Activated T-helper 2 cell treated with anti-CD3 and anti-CD28 coated beads, Interferon-gamma antibody, Interleukin-2, Interleukin-4, amounts not matched to agents 10 μg/mL and 5 μg/mL and 100 μg/mL, durations not matched to agents 14 hours and 24 hours and 36 hours (primary cell): ENCODE measurements at regions not wholly inside any gene's neighbourhood (a gene's known extent, or its start where the extent isn't known, plus 50 kb on each side); places are given as distances from the start of the nearest gene placed in this dataset.

Experiments
- DNase-seq: peaks from one replicate; pipeline ENCODE4 v3.0.0; 2021; ENCODE audit warnings: low spot score
- H3K27ac Mint-ChIP-seq: one replicate; pipeline ENCODE4 v1.8.0; 2021; ENCODE audit warnings: mixed read lengths
- H3K27me3 Mint-ChIP-seq: one replicate; pipeline ENCODE4 v1.8.0; 2021; ENCODE audit warnings: low read depth, mixed read lengths
- H3K36me3 Mint-ChIP-seq: one replicate; pipeline ENCODE4 v1.8.0; 2021; ENCODE audit warnings: low read depth, mixed read lengths
- H3K4me1 Mint-ChIP-seq: one replicate; pipeline ENCODE4 v1.8.0; 2021; ENCODE audit warnings: low read depth, mixed read lengths
- H3K4me3 Mint-ChIP-seq: one replicate; pipeline ENCODE4 v1.8.0; 2021; ENCODE audit warnings: low read depth, mild to moderate bottlenecking, moderate library complexity, mixed read lengths
- H3K9me3 Mint-ChIP-seq: one replicate; pipeline ENCODE4 v1.8.0; 2021; ENCODE audit warnings: mixed read lengths
- intact Hi-C: fragments of 100-400 bp; cut with micrococcal nuclease; formaldehyde crosslinking; loops from one replicate; pipeline ENCODE4 v1.15.1; 2023

DNA sequence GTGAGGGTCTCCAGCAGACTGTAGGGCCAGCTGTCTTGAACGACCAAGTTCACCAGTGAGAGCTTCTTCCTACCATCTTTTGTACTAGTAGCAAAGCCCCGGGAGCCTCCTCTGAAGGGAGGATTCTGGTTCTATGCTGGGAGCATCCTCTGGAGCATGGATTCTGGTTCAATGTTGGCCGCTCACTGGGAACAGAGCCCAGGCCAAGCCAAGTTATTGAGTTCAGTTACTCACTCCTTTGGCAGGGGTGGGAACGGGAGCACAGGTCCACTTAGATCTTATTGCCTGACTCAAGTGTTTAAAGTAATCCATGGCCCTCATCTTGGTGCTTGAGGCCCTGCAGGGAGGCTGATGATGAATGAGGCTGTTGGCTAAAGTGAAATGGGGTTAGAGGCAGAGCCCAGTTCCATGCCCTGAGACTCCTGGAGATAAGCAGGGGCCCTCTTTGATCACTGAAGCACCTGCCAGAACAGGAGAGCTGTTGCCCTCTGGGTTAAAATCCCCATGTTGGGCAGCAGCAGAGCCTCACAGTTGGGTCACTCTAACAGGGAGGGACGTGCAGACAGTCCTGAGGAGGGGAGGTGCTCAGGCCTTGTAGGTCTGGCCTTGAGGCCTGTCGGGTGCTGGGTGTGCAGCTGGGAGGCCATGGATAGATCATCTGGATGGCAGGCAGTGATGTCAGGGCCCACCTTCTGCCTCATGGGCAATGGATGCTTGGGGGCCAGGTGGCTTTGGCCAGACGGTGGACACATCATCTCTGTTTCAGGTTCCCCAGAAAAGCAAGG, 98.3 kb upstream of the SYNDIG1 start:
- H3K36me3 Mint-ChIP-seq = no peaks in the 10 kb centered on the region
- no peak for DNase-seq
- H3K27me3 Mint-ChIP-seq = no peaks in the 10 kb centered on the region
- H3K4me1 Mint-ChIP-seq = no peaks in the 10 kb centered on the region
- no peak overlapping the region for H3K4me3 Mint-ChIP-seq
- intact Hi-C loops = no loop called here
- no peaks in the 10 kb centered on the region for H3K9me3 Mint-ChIP-seq
- H3K27ac Mint-ChIP-seq = no peak overlapping the region

DNA sequence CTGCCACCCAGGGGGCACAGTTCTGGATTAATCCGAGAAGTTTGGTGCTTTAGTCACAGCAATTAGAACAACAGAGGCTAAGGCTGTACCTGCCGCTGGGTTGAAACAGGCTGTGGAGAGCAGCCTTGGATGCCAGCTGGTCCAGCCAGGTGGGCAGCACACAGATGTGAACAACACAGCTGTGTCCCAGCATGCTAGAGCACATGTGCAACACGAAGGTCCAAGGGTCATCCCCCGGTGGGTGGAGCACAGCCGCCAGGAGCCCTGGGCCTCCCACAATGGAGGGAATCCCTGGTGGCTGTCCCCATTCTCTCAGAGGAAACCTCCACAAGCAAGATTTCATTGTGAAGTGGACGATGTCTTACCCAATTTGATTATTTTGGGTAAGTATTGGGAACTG, 99.2 kb upstream of the SYNDIG1 start:
- Mint-ChIP-seq H3K27me3 (no peaks in the 10 kb centered on the region), H3K4me3 (no peak overlapping the region), H3K36me3 (no peaks in the 10 kb centered on the region), H3K4me1 (no peaks in the 10 kb centered on the region), H3K27ac (no peak overlapping the region), H3K9me3 (no peaks in the 10 kb centered on the region)
- intact Hi-C loops = no loop called here
- DNase-seq = no peak

GRCh38 chr20:24368253-24368652, 101.2 kb upstream of the SYNDIG1 start:
- H3K4me3 Mint-ChIP-seq = no peak overlapping the region
- H3K27me3 Mint-ChIP-seq = no peaks in the 10 kb centered on the region
- no peaks in the 10 kb centered on the region for H3K4me1 Mint-ChIP-seq
- no peak for DNase-seq
- H3K36me3 Mint-ChIP-seq = no peaks in the 10 kb centered on the region
- no peaks in the 10 kb centered on the region for H3K9me3 Mint-ChIP-seq
- H3K27ac Mint-ChIP-seq = no peak overlapping the region
- intact Hi-C loops = no loop called here

GRCh38 chr20:24366336-24367004, 103.0 kb upstream of the SYNDIG1 start:
- Mint-ChIP-seq H3K9me3 (peaks cover 6% of the 10 kb centered on the region), H3K27me3 (no peaks in the 10 kb centered on the region), H3K36me3 (no peaks in the 10 kb centered on the region), H3K27ac (no peak overlapping the region), H3K4me3 (no peak overlapping the region), H3K4me1 (no peaks in the 10 kb centered on the region)
- intact Hi-C loops = no loop called here
- DNase-seq = no peak

GRCh38 chr20:24365670-24366069, 103.8 kb upstream of the SYNDIG1 start:
- no peaks in the 10 kb centered on the region for H3K4me1 Mint-ChIP-seq
- DNase-seq = no peak
- no peaks in the 10 kb centered on the region for H3K36me3 Mint-ChIP-seq
- no peak overlapping the region for H3K27ac Mint-ChIP-seq
- no peaks in the 10 kb centered on the region for H3K27me3 Mint-ChIP-seq
- peaks cover 6% of the 10 kb centered on the region for H3K9me3 Mint-ChIP-seq
- intact Hi-C loops = no loop called here
- no peak overlapping the region for H3K4me3 Mint-ChIP-seq

DNA sequence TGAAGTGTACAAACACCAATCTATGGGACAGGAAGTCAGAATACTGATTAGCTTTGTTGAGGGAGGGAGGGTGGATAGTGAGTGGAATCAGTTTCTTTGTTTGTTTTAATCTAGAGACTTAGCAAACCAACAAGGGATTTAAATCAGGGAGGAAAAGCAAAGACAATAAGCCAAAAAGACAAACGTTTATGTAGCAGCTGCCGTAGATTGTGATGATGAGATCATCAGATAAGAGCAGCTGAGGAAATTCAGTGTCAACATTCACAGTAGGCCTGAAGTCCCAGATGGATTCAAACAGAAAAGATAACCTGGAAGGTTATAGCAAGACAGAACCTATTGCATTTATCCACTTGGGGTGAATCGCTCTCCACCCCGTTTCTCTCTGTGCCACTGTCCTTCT, 104.9 kb upstream of the SYNDIG1 start:
- no peaks in the 10 kb centered on the region for H3K4me1 Mint-ChIP-seq
- no peak overlapping the region for H3K4me3 Mint-ChIP-seq
- intact Hi-C loops = no loop called here
- H3K36me3 Mint-ChIP-seq = no peaks in the 10 kb centered on the region
- no peak for DNase-seq
- no peaks in the 10 kb centered on the region for H3K27me3 Mint-ChIP-seq
- peaks cover 10% of the 10 kb centered on the region for H3K9me3 Mint-ChIP-seq
- H3K27ac Mint-ChIP-seq = no peak overlapping the region

- H3K27me3 Mint-ChIP-seq = no peaks in the 10 kb centered on the region
- no peak for DNase-seq
- intact Hi-C loops = no loop called here
- H3K4me3 Mint-ChIP-seq = no peak overlapping the region
- peaks cover 10% of the 10 kb centered on the region for H3K9me3 Mint-ChIP-seq
- no peaks in the 10 kb centered on the region for H3K4me1 Mint-ChIP-seq
- H3K36me3 Mint-ChIP-seq = no peaks in the 10 kb centered on the region
- H3K27ac Mint-ChIP-seq = no peak overlapping the region
Observed at GRCh38 chr20:24363031-24363430, 106.4 kb upstream of the SYNDIG1 start.

DNA sequence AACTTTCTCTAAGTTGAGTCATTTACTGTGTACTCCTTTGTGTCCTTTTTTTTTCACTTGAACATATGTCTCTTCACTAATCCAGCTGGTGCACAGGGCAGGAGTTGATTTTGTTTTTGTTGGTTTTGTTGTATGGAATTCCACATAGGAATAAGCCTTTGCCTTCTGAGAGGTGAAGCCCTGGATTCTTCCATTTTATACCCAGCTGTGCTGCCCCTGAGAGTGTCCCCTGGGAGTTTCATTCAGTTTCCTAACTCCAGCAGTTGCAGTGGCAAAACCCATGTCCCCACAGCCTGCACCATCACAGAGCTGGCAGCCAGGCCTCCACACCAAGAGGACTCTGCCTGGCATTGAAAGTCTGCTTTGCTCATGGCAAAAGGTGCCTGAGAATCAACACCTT, 107.3 kb upstream of the SYNDIG1 start:
- H3K4me3 Mint-ChIP-seq = no peak overlapping the region
- H3K36me3 Mint-ChIP-seq = no peaks in the 10 kb centered on the region
- H3K4me1 Mint-ChIP-seq = no peaks in the 10 kb centered on the region
- H3K9me3 Mint-ChIP-seq = peaks cover 10% of the 10 kb centered on the region
- H3K27me3 Mint-ChIP-seq = no peaks in the 10 kb centered on the region
- DNase-seq = no peak
- intact Hi-C loops = no loop called here
- no peak overlapping the region for H3K27ac Mint-ChIP-seq

- intact Hi-C loops = no loop called here
- Mint-ChIP-seq H3K27ac (no peak overlapping the region), H3K27me3 (no peaks in the 10 kb centered on the region), H3K4me3 (no peak overlapping the region), H3K36me3 (no peaks in the 10 kb centered on the region), H3K9me3 (peaks cover 10% of the 10 kb centered on the region), H3K4me1 (no peaks in the 10 kb centered on the region)
- DNase-seq = no peak
Observed at GRCh38 chr20:24361541-24361940, 107.9 kb upstream of the SYNDIG1 start.

DNA sequence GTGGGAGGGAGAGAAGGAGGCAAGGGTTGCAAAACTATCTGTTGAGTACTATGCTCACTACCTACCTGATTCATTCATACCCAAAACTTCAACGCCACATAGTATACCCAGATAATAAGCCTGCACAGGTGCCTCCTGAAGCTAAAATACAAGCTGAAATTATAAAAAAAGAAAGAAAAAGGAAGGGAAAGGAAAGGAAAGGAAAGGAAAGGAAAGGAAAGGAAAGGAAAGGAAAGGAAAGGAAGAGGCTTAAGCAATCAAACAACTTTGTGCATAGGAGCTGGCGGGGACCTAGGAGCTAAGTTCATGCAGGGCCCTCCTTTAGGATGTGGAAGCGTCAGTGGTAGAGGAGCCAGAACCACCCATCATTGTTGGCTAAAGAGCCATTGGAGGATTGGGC, 108.9 kb upstream of the SYNDIG1 start:
- Mint-ChIP-seq H3K36me3 (no peaks in the 10 kb centered on the region), H3K9me3 (peaks cover 10% of the 10 kb centered on the region), H3K4me3 (no peak overlapping the region), H3K27ac (no peak overlapping the region), H3K4me1 (no peaks in the 10 kb centered on the region), H3K27me3 (peaks cover 2% of the 10 kb centered on the region)
- intact Hi-C loops = no loop called here
- no peak for DNase-seq

DNA sequence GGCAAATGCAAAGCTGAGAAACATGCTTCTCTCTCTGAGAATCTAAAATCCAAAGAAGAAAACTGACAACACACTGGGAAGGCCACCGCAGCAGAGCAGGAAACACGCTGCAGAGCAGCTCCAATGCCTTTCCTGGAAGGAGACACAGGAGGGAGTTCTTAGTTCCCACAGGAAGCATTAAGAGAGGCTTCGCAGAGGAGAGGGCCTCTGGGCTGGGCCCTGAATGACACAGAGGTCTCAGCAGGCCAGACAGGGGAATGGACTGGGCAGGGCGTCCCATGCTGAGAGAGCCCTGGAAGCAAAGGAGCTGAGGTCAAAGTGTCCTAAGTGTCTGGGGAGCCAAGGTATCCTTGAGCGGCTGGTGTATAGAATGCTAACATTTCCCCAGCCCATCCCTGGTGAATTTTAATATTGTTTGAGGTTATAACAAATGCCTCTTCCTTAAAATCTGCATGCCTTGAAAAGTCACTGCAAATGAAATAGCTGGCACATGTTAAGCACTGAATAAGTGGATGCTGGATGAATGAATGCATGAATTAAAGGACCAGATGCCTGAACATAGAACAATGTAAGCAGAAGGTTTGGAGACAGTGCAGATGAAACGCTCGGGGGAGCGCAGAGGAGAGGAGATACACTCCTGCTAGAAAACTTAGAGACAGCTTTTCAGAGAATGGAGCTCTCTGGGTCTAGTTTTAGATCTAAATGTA, 110.0 kb upstream of the SYNDIG1 start:
- no peaks in the 10 kb centered on the region for H3K36me3 Mint-ChIP-seq
- no peak overlapping the region for H3K27ac Mint-ChIP-seq
- intact Hi-C loops = no loop called here

DNA sequence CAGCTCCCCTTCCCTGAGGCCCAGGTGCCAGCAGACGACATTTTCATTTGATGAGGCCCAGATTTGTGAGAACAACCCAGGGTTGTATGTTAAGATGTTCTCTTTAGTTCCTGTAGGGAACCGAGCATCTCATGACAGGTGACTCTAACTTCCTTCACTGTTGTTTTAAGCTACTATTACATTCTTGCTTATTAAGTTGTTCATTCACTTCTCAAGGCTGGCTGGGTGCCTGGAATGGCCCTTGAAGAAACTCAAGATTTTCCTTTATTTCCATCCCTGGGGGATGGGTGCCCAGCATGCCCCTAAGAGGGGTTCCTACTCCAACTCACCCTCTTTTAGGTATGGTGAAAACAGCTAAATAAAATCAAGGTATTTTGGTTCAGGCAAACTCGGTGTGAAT, 111.5 kb upstream of the SYNDIG1 start:
- H3K27ac Mint-ChIP-seq = no peak overlapping the region
- no peaks in the 10 kb centered on the region for H3K36me3 Mint-ChIP-seq
- intact Hi-C loops = no loop called here
- H3K9me3 Mint-ChIP-seq = peaks cover 10% of the 10 kb centered on the region
- no peak overlapping the region for H3K4me3 Mint-ChIP-seq
- peaks cover 5% of the 10 kb centered on the region for H3K27me3 Mint-ChIP-seq
- DNase-seq = no peak
- no peaks in the 10 kb centered on the region for H3K4me1 Mint-ChIP-seq

More for the DNA sequence above, 110.0 kb upstream of the SYNDIG1 start:
- peaks cover 5% of the 10 kb centered on the region for H3K27me3 Mint-ChIP-seq
- H3K4me1 Mint-ChIP-seq = no peaks in the 10 kb centered on the region
- peaks cover 10% of the 10 kb centered on the region for H3K9me3 Mint-ChIP-seq
- DNase-seq = no peak
- H3K4me3 Mint-ChIP-seq = no peak overlapping the region

DNA sequence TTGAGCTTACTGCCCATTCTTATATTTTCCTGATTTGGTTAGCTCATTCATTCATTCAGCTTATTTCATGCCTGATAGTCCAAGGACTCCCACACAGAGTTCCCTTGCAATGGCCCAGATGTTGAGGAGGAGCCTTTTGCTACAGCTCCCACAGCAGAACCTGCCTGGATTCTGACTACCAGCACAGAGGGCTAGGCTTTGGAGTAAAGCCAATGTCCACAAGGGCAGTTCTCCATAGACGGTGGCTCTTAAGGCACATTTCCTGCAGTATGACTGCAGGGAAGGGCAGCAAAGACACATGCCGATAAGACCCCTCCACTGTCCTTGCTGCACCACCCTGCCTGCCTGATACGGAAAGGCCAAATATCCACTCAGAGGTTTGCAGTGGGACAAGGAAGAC, 112.3 kb upstream of the SYNDIG1 start:
- Mint-ChIP-seq H3K4me3 (no peak overlapping the region), H3K27me3 (peaks cover 5% of the 10 kb centered on the region), H3K9me3 (peaks cover 9% of the 10 kb centered on the region), H3K27ac (no peak overlapping the region), H3K4me1 (no peaks in the 10 kb centered on the region), H3K36me3 (no peaks in the 10 kb centered on the region)
- no peak for DNase-seq
- intact Hi-C loops = no loop called here
